HG03520 (cell line): ENCODE measurements at regions not wholly inside any gene's neighbourhood (a gene's known extent, or its start where the extent isn't known, plus 50 kb on each side); places are given as distances from the start of the nearest gene placed in this dataset.

Experiments
- ATAC-seq: cut with Tn5 transposase; IDR thresholded peaks from one replicate; pipeline ENCODE4 v1.9.1; 2021; ENCODE audit warnings: mild to moderate bottlenecking, moderate library complexity; ENCODE audit not compliant: unreplicated experiment

- peak; percentile 81 for ATAC-seq
These were observed 63.6 kb downstream of the SPINK2 start for GRCh38 chr4:56757821-56758411.

- peak; percentile 45 for ATAC-seq
These were observed 64.2 kb downstream of the SPINK2 start for GRCh38 chr4:56757261-56757746.

GRCh38 chr4:56755901-56756300 is 65.6 kb downstream of the SPINK2 start:
- no peak for ATAC-seq

GRCh38 chr4:56752985-56753384 is 68.5 kb downstream of the SPINK2 start:
- no peak for ATAC-seq

GRCh38 chr4:56750231-56750630 is 69.1 kb upstream of the HOPX start:
- no peak for ATAC-seq

- ATAC-seq: no peak
These were observed 67.2 kb upstream of the HOPX start for GRCh38 chr4:56748271-56748670.

GRCh38 chr4:56746639-56747038 is 65.5 kb upstream of the HOPX start:
- ATAC-seq: no peak

- ATAC-seq: no peak
These were observed 63.9 kb upstream of the HOPX start for GRCh38 chr4:56745042-56745441.

- ATAC-seq: no peak
These were observed 62.9 kb upstream of the HOPX start for GRCh38 chr4:56744030-56744429.

- no peak for ATAC-seq
These were observed 62.5 kb upstream of the HOPX start for GRCh38 chr4:56743550-56743949.

GRCh38 chr4:56742080-56742871 is 61.2 kb upstream of the HOPX start:
- no peak for ATAC-seq

GRCh38 chr4:56741595-56741994 is 60.5 kb upstream of the HOPX start:
- ATAC-seq: no peak

GRCh38 chr4:56739066-56739777 is 58.1 kb upstream of the HOPX start:
- no peak for ATAC-seq

- ATAC-seq: no peak
These were observed 56.6 kb upstream of the HOPX start for GRCh38 chr4:56737666-56738065.

GRCh38 chr4:56733352-56733751 is 52.3 kb upstream of the HOPX start:
- ATAC-seq: no peak

- no peak for ATAC-seq
These were observed 51.2 kb upstream of the HOPX start for GRCh38 chr4:56732301-56732700.

- no peak for ATAC-seq
These were observed 50.8 kb upstream of the HOPX start for GRCh38 chr4:56731857-56732256.
